ENCODE measurements at regions not wholly inside any gene's neighbourhood (a gene's known extent, or its start where the extent isn't known, plus 50 kb on each side); places are given as distances from the start of the nearest gene placed in this dataset.

- H3K27me3 Mint-ChIP-seq (ENCODE audit: unreplicated experiment) = no peaks in the 10 kb centered on the region
- no peak overlapping the region for H3K27ac Mint-ChIP-seq (ENCODE audit: unreplicated experiment)
- no peaks in the 10 kb centered on the region for H3K4me1 Mint-ChIP-seq (ENCODE audit: unreplicated experiment)
- DNase-seq (ENCODE audit: low spot score) = no peak
- no peak overlapping the region for H3K4me3 Mint-ChIP-seq (ENCODE audit: unreplicated experiment)
- no peaks in the 10 kb centered on the region for H3K36me3 Mint-ChIP-seq (ENCODE audit: low read depth, unreplicated experiment)
- H3K9me3 Mint-ChIP-seq (ENCODE audit: unreplicated experiment) = no peaks in the 10 kb centered on the region
- TF ChIP-seq CTCF (IDR thresholded peaks at IDR 0.05; ENCODE audit: unreplicated experiment) = no peak
These were observed 185.4 kb downstream of the RAB11FIP2 start for GRCh38 chr10:117861329-117861728.

GRCh38 chr10:117863771-117864170 lies 183.0 kb downstream of the RAB11FIP2 start:
- TF ChIP-seq CTCF (IDR thresholded peaks at IDR 0.05; ENCODE audit: unreplicated experiment) = no peak
- no peaks in the 10 kb centered on the region for H3K27me3 Mint-ChIP-seq (ENCODE audit: unreplicated experiment)
- H3K9me3 Mint-ChIP-seq (ENCODE audit: unreplicated experiment) = no peaks in the 10 kb centered on the region
- no peak for DNase-seq (ENCODE audit: low spot score)
- no peak overlapping the region for H3K4me3 Mint-ChIP-seq (ENCODE audit: unreplicated experiment)
- H3K27ac Mint-ChIP-seq (ENCODE audit: unreplicated experiment) = no peak overlapping the region
- no peaks in the 10 kb centered on the region for H3K4me1 Mint-ChIP-seq (ENCODE audit: unreplicated experiment)
- no peaks in the 10 kb centered on the region for H3K36me3 Mint-ChIP-seq (ENCODE audit: low read depth, unreplicated experiment)

GRCh38 chr10:117865945-117866344 lies 180.8 kb downstream of the RAB11FIP2 start:
- Mint-ChIP-seq H3K36me3 (ENCODE audit: low read depth, unreplicated experiment) (no peaks in the 10 kb centered on the region), H3K4me3 (ENCODE audit: unreplicated experiment) (no peak overlapping the region), H3K4me1 (ENCODE audit: unreplicated experiment) (no peaks in the 10 kb centered on the region), H3K27ac (ENCODE audit: unreplicated experiment) (no peak overlapping the region), H3K9me3 (ENCODE audit: unreplicated experiment) (no peaks in the 10 kb centered on the region), H3K27me3 (ENCODE audit: unreplicated experiment) (no peaks in the 10 kb centered on the region)
- no peak for TF ChIP-seq CTCF (IDR thresholded peaks at IDR 0.05; ENCODE audit: unreplicated experiment)
- DNase-seq (ENCODE audit: low spot score) = no peak

GRCh38 chr10:117868151-117868550 lies 178.6 kb downstream of the RAB11FIP2 start:
- H3K4me1 Mint-ChIP-seq (ENCODE audit: unreplicated experiment) = no peaks in the 10 kb centered on the region
- TF ChIP-seq CTCF (IDR thresholded peaks at IDR 0.05; ENCODE audit: unreplicated experiment) = no peak
- no peaks in the 10 kb centered on the region for H3K36me3 Mint-ChIP-seq (ENCODE audit: low read depth, unreplicated experiment)
- no peak overlapping the region for H3K4me3 Mint-ChIP-seq (ENCODE audit: unreplicated experiment)
- H3K9me3 Mint-ChIP-seq (ENCODE audit: unreplicated experiment) = no peaks in the 10 kb centered on the region
- no peak for DNase-seq (ENCODE audit: low spot score)
- H3K27ac Mint-ChIP-seq (ENCODE audit: unreplicated experiment) = no peak overlapping the region
- H3K27me3 Mint-ChIP-seq (ENCODE audit: unreplicated experiment) = no peaks in the 10 kb centered on the region

GRCh38 chr10:117875793-117876192 lies 170.9 kb downstream of the RAB11FIP2 start:
- no peak for TF ChIP-seq CTCF (IDR thresholded peaks at IDR 0.05; ENCODE audit: unreplicated experiment)
- DNase-seq (ENCODE audit: low spot score) = no peak
- peaks cover 2% of the 10 kb centered on the region for H3K27me3 Mint-ChIP-seq (ENCODE audit: unreplicated experiment)
- H3K9me3 Mint-ChIP-seq (ENCODE audit: unreplicated experiment) = no peaks in the 10 kb centered on the region
- H3K36me3 Mint-ChIP-seq (ENCODE audit: low read depth, unreplicated experiment) = no peaks in the 10 kb centered on the region
- no peak overlapping the region for H3K27ac Mint-ChIP-seq (ENCODE audit: unreplicated experiment)
- no peak overlapping the region for H3K4me3 Mint-ChIP-seq (ENCODE audit: unreplicated experiment)
- H3K4me1 Mint-ChIP-seq (ENCODE audit: unreplicated experiment) = no peaks in the 10 kb centered on the region

All from endothelial cell (in vitro differentiated cells).